ENCODE measurements at regions not wholly inside any gene's neighbourhood (a gene's known extent, or its start where the extent isn't known, plus 50 kb on each side); places are given as distances from the start of the nearest gene placed in this dataset.
"Not testable (repeated sequence)": the region's sequence is repeated elsewhere in the genome, so short reads cannot be mapped to it uniquely, and the experiment has no call there.

- H3K36me3 ChIP-seq (replicated peaks; ENCODE audit: control insufficient read depth, insufficient read depth, low read length), result no peaks in the 10 kb centered on the region
- no peak for DNase-seq
- no peak overlapping the region for H3K4me3 ChIP-seq (ENCODE audit: insufficient read depth, low read depth, low read length)
- H3K27me3 ChIP-seq (ENCODE audit: control insufficient read depth, insufficient read depth, low read length), result no peaks in the 10 kb centered on the region
Measured at GRCh38 chr7:8314566-8314965, 52.6 kb upstream of the ICA1 start.

DNA sequence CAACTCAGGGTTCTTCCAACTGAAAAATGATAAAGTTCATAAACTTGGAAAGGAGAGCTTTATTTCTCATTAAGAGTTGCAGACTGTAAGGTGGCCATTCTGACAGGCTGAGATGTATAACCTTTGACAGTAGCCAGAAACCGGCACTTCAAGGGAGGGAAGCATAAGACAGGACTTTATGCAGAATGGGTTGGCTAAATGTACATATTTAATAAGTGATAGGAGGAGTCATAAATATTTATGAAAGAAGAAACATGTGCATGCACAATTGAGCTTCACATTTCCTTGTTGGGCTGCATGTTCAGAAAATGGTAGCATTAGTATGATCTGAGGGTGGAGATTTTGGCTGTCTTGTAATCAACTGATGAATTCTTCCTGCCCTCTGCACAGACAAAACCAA, 57.1 kb upstream of the ICA1 start:
- no peak overlapping the region for H3K4me3 ChIP-seq (ENCODE audit: insufficient read depth, low read depth, low read length)
- H3K27me3 ChIP-seq (ENCODE audit: control insufficient read depth, insufficient read depth, low read length), result no peaks in the 10 kb centered on the region
- no peaks in the 10 kb centered on the region; the same call in 1 of the 2 replicates for H3K36me3 ChIP-seq (replicated peaks; ENCODE audit: control insufficient read depth, insufficient read depth, low read length)
- no peak for DNase-seq

DNA sequence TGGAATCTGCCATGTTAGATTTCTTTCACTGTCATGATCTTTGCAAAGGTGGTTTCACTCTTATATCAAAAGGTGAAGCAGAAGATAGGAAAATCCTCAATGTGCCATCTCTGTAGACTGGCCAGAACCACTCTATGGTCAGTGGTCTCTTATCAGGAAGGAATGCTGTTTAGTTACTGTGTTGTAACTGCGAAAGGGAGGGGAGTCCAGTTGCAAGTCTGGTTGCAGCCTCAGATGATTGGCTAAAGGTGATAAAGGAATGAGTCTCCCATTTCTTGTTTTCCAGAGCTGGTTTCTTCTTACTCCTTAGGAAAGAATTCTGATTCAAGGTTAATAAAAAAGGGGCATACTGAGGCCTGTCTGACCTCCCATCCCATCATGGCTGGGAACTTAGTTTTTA, 58.2 kb upstream of the ICA1 start:
- Histone ChIP-seq H3K36me3 (replicated peaks; ENCODE audit: control insufficient read depth, insufficient read depth, low read length) (no peaks in the 10 kb centered on the region; the same call in 1 of the 2 replicates), H3K27me3 (ENCODE audit: control insufficient read depth, insufficient read depth, low read length) (no peaks in the 10 kb centered on the region), H3K4me3 (ENCODE audit: insufficient read depth, low read depth, low read length) (no peak overlapping the region)
- DNase-seq, result no peak

DNA sequence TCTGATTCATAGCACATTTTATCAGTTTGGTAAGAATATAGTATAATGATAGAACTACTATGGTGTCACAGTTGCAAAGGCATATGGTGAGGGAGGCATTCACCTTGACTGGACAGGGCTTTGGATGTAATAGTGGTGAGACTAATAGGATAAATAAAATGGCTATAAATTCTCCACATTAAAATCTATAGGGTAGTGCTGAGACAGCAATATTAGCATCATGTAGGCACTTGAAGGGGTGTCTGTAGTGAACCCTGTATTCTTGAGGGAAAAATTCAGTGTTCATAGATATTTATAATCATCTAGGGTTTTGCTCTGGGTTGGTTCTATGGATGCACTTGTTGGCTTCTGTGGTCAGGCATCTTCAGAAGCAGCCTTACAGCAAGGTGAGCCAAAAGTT, 59.3 kb upstream of the ICA1 start:
- Histone ChIP-seq H3K27me3 (ENCODE audit: control insufficient read depth, insufficient read depth, low read length) (no peaks in the 10 kb centered on the region), H3K36me3 (replicated peaks; ENCODE audit: control insufficient read depth, insufficient read depth, low read length) (no peaks in the 10 kb centered on the region; the same call in 1 of the 2 replicates), H3K4me3 (ENCODE audit: insufficient read depth, low read depth, low read length) (no peak overlapping the region)
- no peak for DNase-seq

DNA sequence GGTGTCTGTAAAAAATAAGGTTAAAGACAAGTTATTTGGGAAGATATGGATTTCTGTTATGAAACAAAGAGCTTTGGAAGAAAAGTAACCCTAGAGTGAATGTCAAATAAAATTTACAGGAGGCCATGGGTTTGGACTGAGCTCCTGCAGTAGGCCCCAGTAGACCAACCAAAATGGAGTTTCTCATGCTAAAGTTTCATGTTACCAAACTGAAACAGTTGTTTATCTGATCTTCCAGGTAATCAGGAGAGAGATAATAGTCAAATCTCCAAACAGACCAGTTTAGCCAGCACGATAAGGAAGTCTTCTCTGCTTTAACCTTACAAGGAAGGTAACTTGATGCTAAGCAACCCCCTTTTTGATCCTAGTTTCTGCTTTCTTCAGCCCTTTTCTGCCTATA, 60.7 kb upstream of the ICA1 start:
- H3K4me3 ChIP-seq (ENCODE audit: insufficient read depth, low read depth, low read length), result no peak overlapping the region
- no peaks in the 10 kb centered on the region; the same call in 1 of the 2 replicates for H3K36me3 ChIP-seq (replicated peaks; ENCODE audit: control insufficient read depth, insufficient read depth, low read length)
- no peak for DNase-seq
- no peaks in the 10 kb centered on the region for H3K27me3 ChIP-seq (ENCODE audit: control insufficient read depth, insufficient read depth, low read length)

- DNase-seq, result no peak
- Histone ChIP-seq H3K4me3 (ENCODE audit: insufficient read depth, low read depth, low read length) (no peak overlapping the region), H3K27me3 (ENCODE audit: control insufficient read depth, insufficient read depth, low read length) (no peaks in the 10 kb centered on the region), H3K36me3 (replicated peaks; ENCODE audit: control insufficient read depth, insufficient read depth, low read length) (no peaks in the 10 kb centered on the region; the same call in 1 of the 2 replicates)
Measured at GRCh38 chr7:8325067-8325466, 63.1 kb upstream of the ICA1 start.

DNA sequence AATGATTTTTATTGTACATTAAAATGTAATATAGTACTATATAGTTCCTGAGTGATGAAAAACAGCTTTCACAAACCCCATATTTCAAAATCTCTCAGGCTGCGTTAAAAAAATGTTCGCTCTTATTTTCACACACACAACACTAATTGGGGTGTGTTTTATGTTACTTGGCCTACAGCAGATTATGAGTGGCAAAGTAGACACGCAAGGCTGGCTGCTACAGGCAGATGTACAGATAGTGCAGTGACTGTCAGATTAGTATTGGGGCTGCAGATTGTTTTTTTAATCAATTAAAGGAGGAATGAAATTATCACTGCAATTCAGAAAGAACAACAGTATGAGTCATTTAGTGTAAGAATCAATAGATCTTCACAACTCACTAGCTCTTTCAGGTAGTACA, 65.2 kb upstream of the ICA1 start:
- Histone ChIP-seq H3K4me3 (ENCODE audit: insufficient read depth, low read depth, low read length) (no peak overlapping the region), H3K36me3 (replicated peaks; ENCODE audit: control insufficient read depth, insufficient read depth, low read length) (no peaks in the 10 kb centered on the region), H3K27me3 (ENCODE audit: control insufficient read depth, insufficient read depth, low read length) (no peaks in the 10 kb centered on the region)
- DNase-seq, result no peak

DNA sequence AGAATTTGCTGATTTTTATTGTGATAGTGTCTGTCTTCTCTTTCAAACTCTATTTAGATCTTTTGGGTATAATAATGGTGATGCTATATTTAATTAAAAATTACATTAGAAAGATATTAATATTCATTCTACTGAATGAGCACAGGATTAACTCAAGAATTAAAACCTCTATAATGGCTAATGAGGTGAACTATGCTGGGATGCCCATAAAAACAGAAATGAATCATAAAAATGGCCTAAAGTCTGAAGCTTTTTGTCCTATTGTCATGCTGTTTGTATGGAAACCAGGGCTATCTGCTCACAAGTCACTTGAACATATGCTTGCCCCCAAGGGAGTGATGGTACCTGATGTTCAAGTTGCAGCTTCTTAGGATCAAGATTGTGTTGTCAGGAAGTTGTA, 76.2 kb upstream of the ICA1 start:
- no peak for DNase-seq
- Histone ChIP-seq H3K4me3 (ENCODE audit: insufficient read depth, low read depth, low read length) (no peak overlapping the region), H3K27me3 (ENCODE audit: control insufficient read depth, insufficient read depth, low read length) (no peaks in the 10 kb centered on the region), H3K36me3 (replicated peaks; ENCODE audit: control insufficient read depth, insufficient read depth, low read length) (no peaks in the 10 kb centered on the region)

- H3K36me3 ChIP-seq (replicated peaks; ENCODE audit: control insufficient read depth, insufficient read depth, low read length), result no peaks in the 10 kb centered on the region
- DNase-seq, result no peak
- no peaks in the 10 kb centered on the region for H3K27me3 ChIP-seq (ENCODE audit: control insufficient read depth, insufficient read depth, low read length)
- no peak overlapping the region for H3K4me3 ChIP-seq (ENCODE audit: insufficient read depth, low read depth, low read length)
Measured at GRCh38 chr7:8343556-8343955, 81.6 kb upstream of the ICA1 start.

GRCh38 chr7:8347395-8347794, 85.4 kb upstream of the ICA1 start:
- not testable (repeated sequence) for H3K36me3 ChIP-seq (replicated peaks; ENCODE audit: control insufficient read depth, insufficient read depth, low read length); H3K27me3 ChIP-seq (ENCODE audit: control insufficient read depth, insufficient read depth, low read length); DNase-seq; H3K4me3 ChIP-seq (ENCODE audit: insufficient read depth, low read depth, low read length)

DNA sequence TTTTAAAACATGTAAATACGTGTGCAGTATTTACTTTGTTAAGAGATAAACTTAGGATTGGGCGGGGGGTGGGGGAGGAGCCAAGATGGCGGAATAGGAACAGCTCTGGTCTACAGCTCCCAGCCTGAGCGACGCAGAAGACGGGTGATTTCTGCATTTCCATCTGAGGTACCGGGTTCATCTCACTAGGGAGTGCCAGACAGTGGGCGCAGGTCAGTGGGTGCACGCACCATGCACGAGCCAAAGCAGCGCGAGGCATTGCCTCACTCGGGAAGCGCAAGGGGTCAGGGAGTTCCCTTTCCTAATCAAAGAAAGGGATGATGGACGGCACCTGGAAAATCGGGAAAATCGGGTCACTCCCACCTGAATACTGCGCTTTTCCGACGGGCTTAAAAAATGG, 81.8 kb upstream of the NXPH1 start:
- not testable (repeated sequence) for H3K36me3 ChIP-seq (replicated peaks; ENCODE audit: control insufficient read depth, insufficient read depth, low read length); H3K4me3 ChIP-seq (ENCODE audit: insufficient read depth, low read depth, low read length); DNase-seq; H3K27me3 ChIP-seq (ENCODE audit: control insufficient read depth, insufficient read depth, low read length)

GRCh38 chr7:8353991-8354390, 79.4 kb upstream of the NXPH1 start:
- no peak overlapping the region for H3K4me3 ChIP-seq (ENCODE audit: insufficient read depth, low read depth, low read length)
- DNase-seq, result no peak
- no peaks in the 10 kb centered on the region for H3K36me3 ChIP-seq (replicated peaks; ENCODE audit: control insufficient read depth, insufficient read depth, low read length)
- no peaks in the 10 kb centered on the region for H3K27me3 ChIP-seq (ENCODE audit: control insufficient read depth, insufficient read depth, low read length)

DNA sequence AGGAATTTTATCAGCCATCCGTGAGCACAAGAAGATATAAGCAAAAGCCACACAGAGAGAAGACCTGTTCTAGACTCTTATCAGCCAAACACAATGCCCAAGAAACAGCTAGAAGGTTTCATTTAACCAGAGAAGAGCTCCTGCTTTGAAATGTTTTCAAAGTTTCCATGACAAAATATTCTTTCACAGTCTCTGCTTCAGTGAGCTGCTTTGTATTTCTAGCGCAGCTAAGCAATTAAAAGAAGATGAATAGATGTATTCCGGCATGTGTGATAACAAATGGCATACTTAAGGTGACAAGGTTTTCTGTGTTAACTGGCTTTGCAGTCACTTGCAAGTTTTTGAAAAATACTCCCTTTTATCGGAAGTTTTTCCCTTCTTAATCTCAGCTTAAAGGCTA, 78.9 kb upstream of the NXPH1 start:
- no peak for DNase-seq

DNA sequence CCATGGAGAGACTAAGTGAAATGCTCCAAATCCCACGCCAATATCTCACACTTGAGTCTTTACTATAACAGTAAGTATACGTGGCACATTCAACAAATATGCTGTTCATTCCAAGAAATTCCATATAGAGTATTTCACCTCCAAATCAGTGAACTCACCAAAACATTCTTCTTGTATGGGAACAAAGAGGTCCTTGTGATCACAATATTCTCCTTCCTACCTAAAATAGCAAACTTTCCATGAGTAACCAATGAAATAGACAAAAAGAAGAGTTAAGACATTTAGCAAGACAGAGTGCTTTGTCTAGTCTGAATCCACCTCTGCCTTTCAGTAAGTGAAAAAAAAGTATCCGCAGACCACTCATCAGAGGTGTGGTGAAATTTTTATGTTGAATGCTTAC, 77.3 kb upstream of the NXPH1 start:
- Histone ChIP-seq H3K4me3 (ENCODE audit: insufficient read depth, low read depth, low read length) (no peak overlapping the region), H3K36me3 (replicated peaks; ENCODE audit: control insufficient read depth, insufficient read depth, low read length) (no peaks in the 10 kb centered on the region), H3K27me3 (ENCODE audit: control insufficient read depth, insufficient read depth, low read length) (no peaks in the 10 kb centered on the region)
- DNase-seq, result no peak

More for the DNA sequence above, 78.9 kb upstream of the NXPH1 start:
- Histone ChIP-seq H3K27me3 (ENCODE audit: control insufficient read depth, insufficient read depth, low read length) (no peaks in the 10 kb centered on the region), H3K4me3 (ENCODE audit: insufficient read depth, low read depth, low read length) (no peak overlapping the region), H3K36me3 (replicated peaks; ENCODE audit: control insufficient read depth, insufficient read depth, low read length) (no peaks in the 10 kb centered on the region)

GRCh38 chr7:8357536-8357935, 75.9 kb upstream of the NXPH1 start:
- Histone ChIP-seq H3K36me3 (replicated peaks; ENCODE audit: control insufficient read depth, insufficient read depth, low read length) (no peaks in the 10 kb centered on the region), H3K27me3 (ENCODE audit: control insufficient read depth, insufficient read depth, low read length) (no peaks in the 10 kb centered on the region), H3K4me3 (ENCODE audit: insufficient read depth, low read depth, low read length) (no peak overlapping the region)
- DNase-seq, result no peak

GRCh38 chr7:8360564-8361153, 72.8 kb upstream of the NXPH1 start:
- no peak for DNase-seq
- H3K4me3 ChIP-seq (ENCODE audit: insufficient read depth, low read depth, low read length), result no peak overlapping the region
- no peaks in the 10 kb centered on the region for H3K27me3 ChIP-seq (ENCODE audit: control insufficient read depth, insufficient read depth, low read length)
- no peaks in the 10 kb centered on the region for H3K36me3 ChIP-seq (replicated peaks; ENCODE audit: control insufficient read depth, insufficient read depth, low read length)
